Fibroblast of lung (primary cell): ENCODE measurements at regions not wholly inside any gene's neighbourhood (a gene's known extent, or its start where the extent isn't known, plus 50 kb on each side); places are given as distances from the start of the nearest gene placed in this dataset.

Experiments used
- DNase-seq, 2 donors: peaks; one replicate each; pipeline versions ENCODE4 v3.0.0 to v3.0.0-alpha.2; 2010; ENCODE audit warnings: low read depth in 2 of 2
- H2AFZ ChIP-seq: 2 replicates; pipeline ENCODE4 v1.5.1; 2012; ENCODE audit warnings: low read length, control low read depth, inconsistent platforms
- H3K27ac ChIP-seq: 2 replicates; pipeline ENCODE4 v1.5.1; 2011; ENCODE audit warnings: low read length, control low read depth; ENCODE audit not compliant: insufficient read depth
- H3K27me3 ChIP-seq: 2 replicates; pipeline ENCODE4 v1.5.1; 2011; ENCODE audit warnings: mild to moderate bottlenecking, low read length; ENCODE audit not compliant: control insufficient read depth, insufficient read depth
- H3K36me3 ChIP-seq: 2 replicates; pipeline ENCODE4 v1.5.1; 2011; ENCODE audit warnings: low read length; ENCODE audit not compliant: control insufficient read depth, insufficient read depth
- H3K4me1 ChIP-seq: 2 replicates; pipeline ENCODE4 v1.5.1; 2011; ENCODE audit warnings: low read length; ENCODE audit not compliant: control insufficient read depth, insufficient read depth; ENCODE audit errors: extremely low read depth
- H3K4me2 ChIP-seq: 2 replicates; pipeline ENCODE4 v1.5.1; 2011; ENCODE audit warnings: low read length, control low read depth; ENCODE audit not compliant: insufficient read depth; ENCODE audit errors: extremely low read depth
- H3K4me3 ChIP-seq, 4 experiments: fragments of 200-600 bp in 1 of 4; sonication (generic) in 1 of 4; replicated peaks in 1 of 4; 2 replicates each; pipeline ENCODE4 v1.5.1; 2011 to 2016; ENCODE audit warnings: low read length in 4 of 4, low read depth in 3 of 4, mild to moderate bottlenecking in 3 of 4, control low read depth in 2 of 4, inconsistent platforms in 1 of 4, mixed read lengths in 1 of 4; ENCODE audit not compliant: insufficient read depth in 1 of 4; ENCODE audit errors: control extremely low read depth in 1 of 4
- H3K79me2 ChIP-seq: 2 replicates; pipeline ENCODE4 v1.5.1; 2012; ENCODE audit warnings: mild to moderate bottlenecking, low read length, inconsistent platforms; ENCODE audit not compliant: control insufficient read depth, insufficient read depth
- H3K9ac ChIP-seq: 2 replicates; pipeline ENCODE4 v1.5.1; 2011; ENCODE audit warnings: mild to moderate bottlenecking, low read length, control low read depth; ENCODE audit not compliant: insufficient read depth
- H3K9me3 ChIP-seq: 2 replicates; pipeline ENCODE4 v1.5.1; 2012; ENCODE audit warnings: low read depth, low read length; ENCODE audit not compliant: control insufficient read depth, insufficient read depth
- H4K20me1 ChIP-seq: 2 replicates; pipeline ENCODE4 v1.5.1; 2011; ENCODE audit warnings: low read length; ENCODE audit not compliant: control insufficient read depth, insufficient read depth; ENCODE audit errors: extremely low read depth
- CTCF ChIP-seq, 2 donors: IDR thresholded peaks in 1 of 2; conservative IDR thresholded peaks in 1 of 2; 1 replicate in 1 of 2; 2 replicates in 1 of 2; pipeline ENCODE4 v1.5.1; 2011 to 2012; ENCODE audit warnings: low read length in 2 of 2, control low read depth in 1 of 2, inconsistent platforms in 1 of 2, low read depth in 1 of 2, mild to moderate bottlenecking in 1 of 2
- EZH2 ChIP-seq: IDR thresholded peaks from 2 replicates; pipeline ENCODE4 v1.5.1; 2012; ENCODE audit warnings: low read length, control low read depth, mild to moderate bottlenecking; ENCODE audit errors: missing control alignments

- Histone ChIP-seq H3K4me2 (no peak overlapping the region), H2AFZ (no peak overlapping the region), H3K9me3 (no peaks in the 10 kb centered on the region), H3K36me3 (no peaks in the 10 kb centered on the region), H3K27me3 (peaks cover 2% of the 10 kb centered on the region), H3K27ac (no peak overlapping the region), H4K20me1 (no peaks in the 10 kb centered on the region), H3K4me3 (no peak overlapping the region), H3K9ac (no peak overlapping the region), H3K4me1 (no peaks in the 10 kb centered on the region), H3K79me2 (no peaks in the 10 kb centered on the region)
- TF ChIP-seq CTCF (conservative IDR thresholded peaks at IDR 0.05 in 1 of 2, IDR thresholded peaks at IDR 0.05 in 1 of 2; ENCODE audit: low read depth in 1 of 2, low read length in 2 of 2) (no peak), EZH2 (no peak)
- peak in 1 of 2 donors; percentile 2 for DNase-seq
Observed at GRCh38 chr3:16807391-16807790, 77.4 kb upstream of the PLCL2 start.

- Histone ChIP-seq H4K20me1 (no peaks in the 10 kb centered on the region), H3K9me3 (no peaks in the 10 kb centered on the region), H3K4me3 (no peak overlapping the region), H3K9ac (no peak overlapping the region), H2AFZ (no peak overlapping the region), H3K36me3 (no peaks in the 10 kb centered on the region), H3K79me2 (no peaks in the 10 kb centered on the region), H3K4me2 (no peak overlapping the region), H3K27ac (no peak overlapping the region), H3K27me3 (peaks cover 2% of the 10 kb centered on the region), H3K4me1 (no peaks in the 10 kb centered on the region)
- TF ChIP-seq EZH2 (no peak), CTCF (conservative IDR thresholded peaks at IDR 0.05 in 1 of 2, IDR thresholded peaks at IDR 0.05 in 1 of 2; ENCODE audit: low read depth in 1 of 2, low read length in 2 of 2) (no peak)
- no peak for DNase-seq
Observed at GRCh38 chr3:16808393-16809107, 76.2 kb upstream of the PLCL2 start.

GRCh38 chr3:16809482-16809881 lies 75.3 kb upstream of the PLCL2 start:
- Histone ChIP-seq H3K36me3 (no peaks in the 10 kb centered on the region), H3K4me3 (no peak overlapping the region), H3K9ac (no peak overlapping the region), H3K4me2 (no peak overlapping the region), H3K9me3 (no peaks in the 10 kb centered on the region), H2AFZ (no peak overlapping the region), H3K79me2 (no peaks in the 10 kb centered on the region), H4K20me1 (no peaks in the 10 kb centered on the region), H3K27me3 (peaks cover 2% of the 10 kb centered on the region), H3K27ac (no peak overlapping the region), H3K4me1 (no peaks in the 10 kb centered on the region)
- TF ChIP-seq CTCF (conservative IDR thresholded peaks at IDR 0.05 in 1 of 2, IDR thresholded peaks at IDR 0.05 in 1 of 2; ENCODE audit: low read depth in 1 of 2, low read length in 2 of 2), result no peak
- TF ChIP-seq EZH2, result no peak
- DNase-seq, result no peak
